ENCODE measurements at regions not wholly inside any gene's neighbourhood (a gene's known extent, or its start where the extent isn't known, plus 50 kb on each side); places are given as distances from the start of the nearest gene placed in this dataset.

- TF ChIP-seq, protein P1, sequence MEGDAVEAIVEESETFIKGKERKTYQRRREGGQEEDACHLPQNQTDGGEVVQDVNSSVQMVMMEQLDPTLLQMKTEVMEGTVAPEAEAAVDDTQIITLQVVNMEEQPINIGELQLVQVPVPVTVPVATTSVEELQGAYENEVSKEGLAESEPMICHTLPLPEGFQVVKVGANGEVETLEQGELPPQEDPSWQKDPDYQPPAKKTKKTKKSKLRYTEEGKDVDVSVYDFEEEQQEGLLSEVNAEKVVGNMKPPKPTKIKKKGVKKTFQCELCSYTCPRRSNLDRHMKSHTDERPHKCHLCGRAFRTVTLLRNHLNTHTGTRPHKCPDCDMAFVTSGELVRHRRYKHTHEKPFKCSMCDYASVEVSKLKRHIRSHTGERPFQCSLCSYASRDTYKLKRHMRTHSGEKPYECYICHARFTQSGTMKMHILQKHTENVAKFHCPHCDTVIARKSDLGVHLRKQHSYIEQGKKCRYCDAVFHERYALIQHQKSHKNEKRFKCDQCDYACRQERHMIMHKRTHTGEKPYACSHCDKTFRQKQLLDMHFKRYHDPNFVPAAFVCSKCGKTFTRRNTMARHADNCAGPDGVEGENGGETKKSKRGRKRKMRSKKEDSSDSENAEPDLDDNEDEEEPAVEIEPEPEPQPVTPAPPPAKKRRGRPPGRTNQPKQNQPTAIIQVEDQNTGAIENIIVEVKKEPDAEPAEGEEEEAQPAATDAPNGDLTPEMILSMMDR (IDR thresholded peaks at IDR 0.05), result no peak
- no peak for TF ChIP-seq EP300 (IDR thresholded peaks at IDR 0.05)
- TF ChIP-seq POLR2A (IDR thresholded peaks at IDR 0.05), result no peak
Observed at GRCh38 chr16:77548766-77549165, 113.9 kb upstream of the ADAMTS18 start.
